Stimulated activated naive CD4-positive, alpha-beta T cell treated with Interleukin-2 at 50 U/mL for 16 hours (primary cell): ENCODE measurements at regions not wholly inside any gene's neighbourhood (a gene's known extent, or its start where the extent isn't known, plus 50 kb on each side); places are given as distances from the start of the nearest gene placed in this dataset.

Experiments used
- DNase-seq: peaks from one replicate; lab custom pipeline; 2025; lab: John Stamatoyannopoulos, UW

DNA sequence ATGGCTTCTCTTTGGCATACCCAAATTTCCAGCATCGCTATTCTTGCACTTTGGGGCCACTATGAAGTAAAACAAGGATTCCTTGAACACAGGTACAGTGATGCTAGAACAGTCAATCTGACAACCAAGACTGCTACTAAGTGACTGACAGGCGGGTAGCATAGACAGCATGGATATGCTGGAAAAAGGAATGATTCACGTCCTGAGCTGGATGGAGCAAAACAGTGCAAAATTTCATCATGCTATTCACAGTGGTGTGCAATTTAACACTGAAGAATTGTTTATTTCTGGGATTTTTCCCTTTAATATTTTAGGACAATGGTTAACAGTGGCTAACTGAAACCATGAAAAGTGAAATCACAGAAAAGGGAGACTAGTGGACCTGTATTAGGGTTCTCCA is 1511.2 kb upstream of the ZEB2 start:
- DNase-seq: no peak

DNA sequence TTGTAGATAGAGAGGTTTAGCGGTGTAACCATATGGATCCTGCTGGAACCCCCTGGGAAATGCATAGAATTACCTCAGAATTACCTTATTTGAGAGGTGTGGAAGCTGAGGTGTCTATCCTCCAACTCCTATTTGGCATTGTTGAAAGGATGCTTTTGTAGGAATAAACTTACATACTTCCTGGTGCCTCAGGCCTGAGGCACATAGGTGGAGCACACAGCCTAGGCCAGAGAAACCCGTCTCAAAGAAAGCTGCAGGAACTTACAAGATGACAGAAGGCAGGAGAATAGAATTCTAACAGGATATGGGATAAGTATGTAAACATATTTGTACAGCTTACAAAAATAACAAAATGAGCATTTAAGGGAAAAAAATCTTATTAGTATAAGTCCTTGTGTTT is 1507.2 kb upstream of the ZEB2 start:
- no peak for DNase-seq

DNA sequence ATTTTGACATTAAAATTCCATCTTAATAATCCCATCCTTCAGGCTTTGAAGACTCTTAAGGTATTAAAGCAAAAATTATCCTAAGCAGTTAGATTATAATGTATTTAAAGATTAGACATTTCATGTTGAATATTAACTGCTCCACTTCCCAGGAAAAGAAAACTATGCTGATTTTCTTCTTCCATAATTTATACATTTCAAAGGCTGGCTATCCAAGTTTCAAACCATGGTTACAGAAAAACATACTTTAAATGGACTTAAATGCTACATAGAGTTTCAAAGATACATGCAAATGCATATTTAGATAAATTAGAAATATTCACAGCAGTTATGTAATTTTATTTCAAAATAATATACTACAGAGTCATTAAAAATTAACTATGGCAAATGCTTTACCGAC is 1505.6 kb upstream of the ZEB2 start:
- no peak for DNase-seq

DNA sequence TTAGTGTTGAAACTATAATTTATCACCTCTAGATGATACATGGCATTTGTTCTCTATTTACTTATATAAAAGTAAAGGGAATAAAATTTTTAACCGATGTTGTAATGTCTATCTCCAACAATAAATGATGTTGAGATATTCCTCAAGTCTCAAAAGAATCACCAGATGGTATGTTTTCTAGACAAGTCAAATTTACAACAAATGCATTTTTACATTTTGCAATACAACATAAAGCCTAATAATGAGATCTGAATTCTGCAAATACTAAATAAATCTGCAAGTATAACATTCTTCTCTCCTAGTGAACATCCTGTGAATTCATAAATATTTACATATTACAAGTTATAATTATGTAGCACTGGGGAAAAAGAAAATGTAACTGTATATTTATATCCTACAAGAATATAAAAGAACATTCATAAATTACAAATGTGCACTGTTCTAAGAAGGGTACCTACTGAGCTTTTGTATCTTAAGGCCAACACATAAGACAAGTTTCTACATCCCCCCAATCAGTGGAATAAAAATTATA is 1504.4 kb upstream of the ZEB2 start:
- DNase-seq: no peak

DNA sequence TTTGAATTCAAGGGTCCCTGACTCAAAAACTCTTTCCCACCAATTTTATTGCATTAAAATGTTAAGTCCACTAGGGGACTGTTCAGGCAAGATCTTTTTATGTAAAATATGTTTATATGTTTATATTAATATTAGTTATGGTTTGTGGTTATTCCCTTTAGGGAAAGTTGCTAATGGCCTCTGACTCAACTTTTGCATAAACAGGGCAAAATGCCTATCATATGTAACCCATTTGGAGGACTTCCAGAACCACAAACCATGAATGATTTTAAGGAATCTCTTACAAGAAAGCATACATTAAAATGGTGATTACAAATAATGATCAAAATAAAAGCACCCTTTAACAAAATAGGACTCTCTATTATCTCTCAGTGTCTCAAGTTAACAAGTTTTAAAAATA is 1484.5 kb upstream of the ZEB2 start:
- DNase-seq: no peak

DNA sequence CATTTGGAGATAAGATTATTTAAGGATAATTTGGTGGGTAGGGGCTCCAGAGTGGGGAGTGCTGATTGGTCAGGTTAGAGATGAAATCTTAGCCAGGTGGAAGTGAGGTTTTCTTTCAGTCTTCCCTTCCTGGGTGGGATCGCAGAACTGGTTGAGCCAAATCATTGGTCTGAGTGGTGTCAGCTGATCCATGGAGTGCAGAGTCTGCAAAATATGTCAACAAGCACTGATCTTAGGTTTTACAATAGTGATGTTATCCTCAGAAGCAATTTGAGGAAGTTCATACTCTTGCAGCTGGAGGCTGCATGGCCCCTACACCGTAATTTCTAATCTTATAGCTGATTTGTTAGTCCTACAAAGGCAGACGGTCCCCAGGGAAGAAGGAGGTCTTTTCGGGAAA is 1483.4 kb upstream of the ZEB2 start:
- DNase-seq: no peak

DNA sequence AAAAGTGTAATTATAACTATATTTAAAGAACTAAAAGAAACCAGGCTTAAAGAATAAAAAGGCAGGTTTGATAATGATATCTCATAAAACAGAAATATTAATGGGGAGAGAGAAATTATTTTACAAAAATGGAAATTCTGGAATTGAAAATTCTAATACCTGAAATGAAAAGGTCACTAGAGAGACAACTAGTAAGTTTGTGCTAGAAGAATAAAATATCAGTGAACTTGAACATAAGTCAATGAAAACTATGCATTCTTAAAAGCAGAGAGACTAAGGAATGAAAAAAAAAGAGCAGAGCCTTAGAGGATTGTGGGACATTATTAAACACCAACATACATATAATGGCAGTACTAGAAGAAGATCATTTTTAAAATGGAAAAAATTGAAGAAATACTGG is 1475.0 kb upstream of the ZEB2 start:
- DNase-seq: no peak

DNA sequence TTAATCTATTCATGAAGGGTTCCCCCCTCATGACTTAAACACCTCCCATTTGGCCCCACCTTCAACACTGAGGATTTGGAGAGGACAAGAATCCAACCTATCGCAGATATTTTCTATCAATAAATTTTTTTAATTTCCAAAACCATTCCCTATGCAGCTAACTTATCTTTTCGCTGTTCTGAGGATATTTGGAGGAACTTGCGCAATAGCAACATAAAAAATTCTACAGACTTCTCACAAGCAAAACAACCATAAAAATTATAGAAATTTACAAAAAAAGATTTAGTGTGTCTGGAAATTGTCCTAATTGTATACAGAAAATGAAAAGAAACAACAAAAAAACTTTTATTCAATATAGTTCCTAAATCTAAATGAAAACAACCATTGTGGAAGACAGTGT is 1472.7 kb upstream of the ZEB2 start:
- DNase-seq: no peak

DNA sequence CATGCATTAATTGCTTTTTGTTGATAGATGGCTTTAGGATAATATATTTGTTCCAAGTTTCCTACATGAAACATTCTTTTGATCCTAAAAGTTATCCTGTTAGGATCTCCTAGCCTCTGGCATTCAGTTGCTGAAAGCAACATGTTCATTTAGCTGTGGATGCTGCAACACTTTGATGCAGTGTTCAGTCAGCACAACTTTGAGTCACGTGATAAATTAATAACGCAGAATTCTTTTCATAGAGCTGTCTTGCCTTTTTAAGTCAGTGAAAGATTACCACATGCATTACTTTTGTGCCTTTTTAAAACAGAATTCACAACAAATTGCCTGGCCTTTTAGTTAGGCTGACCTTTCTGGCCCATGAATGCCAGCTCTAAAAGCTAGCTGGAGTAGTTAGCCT is 1467.9 kb upstream of the ZEB2 start:
- no peak for DNase-seq

DNA sequence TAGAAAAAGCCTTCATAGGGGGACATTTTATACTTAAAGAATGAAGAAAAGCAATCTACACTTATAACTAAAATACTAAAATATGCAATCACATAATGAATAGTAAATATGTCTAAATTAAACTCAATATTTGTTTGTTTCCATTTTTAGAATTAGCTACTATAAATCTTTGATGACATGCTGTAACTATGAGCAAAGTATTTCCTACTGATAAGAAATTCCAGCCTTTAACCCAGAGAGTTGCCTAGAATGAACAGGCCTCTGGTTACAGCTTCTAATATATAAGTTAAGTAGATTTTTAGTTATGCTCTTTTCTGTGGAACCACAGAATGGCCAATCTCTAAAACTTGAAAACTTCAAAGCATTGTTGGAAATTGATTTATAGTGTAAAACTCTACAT is 1465.6 kb upstream of the ZEB2 start:
- no peak for DNase-seq

DNA sequence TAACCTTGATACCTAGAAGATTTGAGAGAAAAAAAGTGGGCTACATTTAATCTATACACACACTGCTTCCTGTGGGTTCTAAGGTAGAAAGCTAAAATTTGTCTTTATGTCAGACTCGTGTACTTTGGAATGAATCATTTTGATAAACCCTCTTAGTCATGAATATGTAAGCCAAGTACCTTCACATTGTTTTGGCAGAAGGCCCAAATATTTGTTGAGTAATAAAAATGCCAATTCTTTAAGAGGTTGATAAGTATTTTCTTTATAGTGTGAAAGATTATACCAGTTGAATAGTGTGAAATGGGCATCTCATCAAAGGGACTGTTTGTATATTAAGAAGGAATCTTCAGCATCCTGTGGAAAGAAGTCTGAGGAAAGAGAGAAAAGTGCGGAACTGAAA is 1464.7 kb upstream of the ZEB2 start:
- DNase-seq: no peak

DNA sequence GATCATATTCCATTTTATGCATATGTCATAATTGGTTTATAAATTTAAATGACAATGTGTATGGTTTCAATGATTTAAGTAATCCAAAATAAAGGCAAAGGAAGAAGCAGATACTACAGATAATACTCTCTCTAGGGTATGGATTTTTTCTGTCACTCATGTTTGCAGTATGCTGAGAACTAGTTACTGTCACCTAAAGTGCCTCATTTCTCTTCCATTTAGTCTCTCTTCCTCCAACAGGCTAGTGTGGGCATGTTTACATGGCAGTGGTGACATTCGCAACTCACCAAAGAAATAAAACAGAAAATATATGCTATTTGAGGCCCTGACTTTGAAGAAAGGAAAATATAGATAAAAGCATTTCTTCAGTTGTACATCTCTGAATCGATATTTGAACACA is 1460.4 kb upstream of the ZEB2 start:
- no peak for DNase-seq

DNA sequence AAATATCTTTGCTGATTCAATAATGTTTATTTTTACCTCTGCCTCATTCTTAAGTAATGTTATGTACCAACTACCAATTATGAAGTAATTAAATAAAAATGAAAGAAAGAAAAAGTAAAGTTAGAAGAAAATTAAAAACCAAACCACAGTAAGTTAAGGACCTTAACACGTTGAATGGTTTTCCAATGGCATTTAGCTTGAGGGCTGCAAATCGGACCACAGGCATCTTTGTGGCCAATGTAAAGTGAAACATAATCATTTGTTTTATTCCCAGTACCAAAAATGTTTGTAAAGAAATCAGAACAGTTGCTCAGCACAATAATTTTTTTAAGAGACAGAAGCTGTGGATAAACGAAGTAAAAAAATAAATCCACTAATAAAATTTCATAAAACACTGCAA is 1455.5 kb upstream of the ZEB2 start:
- DNase-seq: no peak

DNA sequence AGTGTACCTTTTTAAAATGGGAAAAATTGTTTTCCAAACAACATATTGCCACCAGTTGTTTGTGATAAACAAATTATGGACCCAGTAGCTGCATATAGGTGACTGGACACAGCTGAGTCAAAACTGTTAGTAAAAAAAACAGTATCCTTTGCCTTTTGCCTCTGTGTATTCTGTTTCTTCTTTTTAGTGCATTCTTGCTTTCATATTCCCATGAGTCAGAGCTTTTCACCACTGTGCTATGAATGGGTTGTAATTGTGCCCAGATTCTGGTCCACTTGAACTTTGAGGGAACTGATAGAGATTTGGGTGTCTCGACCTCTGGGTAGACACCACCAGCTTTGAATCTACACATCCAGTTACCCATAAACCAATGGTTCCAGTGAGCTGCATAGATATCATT is 1441.9 kb upstream of the ZEB2 start:
- no peak for DNase-seq

DNA sequence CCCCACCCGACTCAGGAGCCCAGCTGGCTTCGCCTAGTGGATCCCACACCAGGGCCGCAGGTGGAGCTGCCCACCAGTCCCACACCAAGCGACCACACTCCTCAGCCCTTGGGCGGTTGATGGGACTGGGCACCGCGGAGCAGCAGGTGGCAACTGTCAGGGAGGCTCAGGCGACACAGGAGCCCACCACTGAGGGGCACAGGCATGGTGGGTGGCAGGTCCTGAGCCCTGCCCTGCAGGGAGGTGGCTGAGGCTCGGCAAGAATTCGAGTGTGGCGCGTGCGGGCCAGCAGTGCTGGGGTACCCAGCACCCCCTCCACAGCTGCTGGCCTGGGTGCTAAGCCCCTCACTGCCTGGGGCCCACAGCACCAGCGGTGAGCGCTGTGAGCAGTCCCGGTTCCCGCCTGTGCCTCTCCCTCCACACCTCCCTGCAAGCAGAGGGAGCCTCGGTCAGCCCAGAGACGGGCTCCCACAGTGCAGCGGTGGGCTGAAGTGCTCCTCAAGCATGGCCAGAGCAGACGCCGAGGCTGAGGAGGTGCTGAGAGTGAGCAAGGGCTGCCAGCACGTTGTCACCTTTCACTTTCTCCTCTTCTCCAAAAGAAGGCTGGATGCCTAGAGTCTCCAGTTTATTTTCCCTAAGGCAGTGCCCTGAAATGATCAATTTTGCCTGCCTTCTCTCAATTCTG is 1440.7 kb upstream of the ZEB2 start:
- DNase-seq: no peak

DNA sequence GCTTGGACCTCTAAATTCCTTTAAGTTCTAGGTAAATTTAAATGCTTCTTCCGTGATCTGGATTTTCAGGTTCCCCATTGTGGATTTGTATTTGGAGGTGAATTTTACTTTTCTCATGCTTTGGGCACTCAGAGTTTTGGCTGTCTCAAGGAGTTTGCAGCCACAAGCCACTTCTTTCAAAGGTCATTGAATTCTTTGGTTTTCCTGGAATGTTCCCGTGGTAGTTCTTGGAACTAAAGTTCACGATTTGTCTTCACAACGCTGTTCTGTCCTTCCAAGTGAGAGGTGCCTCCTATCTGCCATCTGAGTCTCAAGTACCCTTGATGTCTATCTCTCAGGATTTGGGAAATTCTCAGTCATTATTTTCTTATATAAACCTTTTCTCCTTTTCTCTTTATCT is 1438.7 kb upstream of the ZEB2 start:
- DNase-seq: no peak

DNA sequence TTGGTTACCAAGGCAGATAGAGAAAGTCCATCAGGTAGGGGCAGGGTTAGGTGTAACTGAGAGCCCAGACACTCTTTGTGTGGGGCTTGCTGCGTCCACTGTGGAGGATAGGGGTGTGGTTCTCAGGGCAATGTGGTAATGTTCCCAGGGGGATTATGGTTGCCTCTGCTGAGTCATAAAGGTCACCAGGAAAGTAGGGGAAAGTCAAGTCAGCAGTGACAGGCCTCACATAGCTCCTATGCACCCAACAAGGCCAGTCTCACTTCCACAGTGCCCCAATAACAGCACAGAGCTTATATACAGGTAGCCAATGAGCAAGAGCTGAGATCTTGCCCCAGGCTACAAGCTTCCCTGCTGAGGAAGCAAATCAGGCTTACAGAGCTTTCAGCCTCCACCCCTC is 1438.0 kb upstream of the ZEB2 start:
- DNase-seq: no peak

DNA sequence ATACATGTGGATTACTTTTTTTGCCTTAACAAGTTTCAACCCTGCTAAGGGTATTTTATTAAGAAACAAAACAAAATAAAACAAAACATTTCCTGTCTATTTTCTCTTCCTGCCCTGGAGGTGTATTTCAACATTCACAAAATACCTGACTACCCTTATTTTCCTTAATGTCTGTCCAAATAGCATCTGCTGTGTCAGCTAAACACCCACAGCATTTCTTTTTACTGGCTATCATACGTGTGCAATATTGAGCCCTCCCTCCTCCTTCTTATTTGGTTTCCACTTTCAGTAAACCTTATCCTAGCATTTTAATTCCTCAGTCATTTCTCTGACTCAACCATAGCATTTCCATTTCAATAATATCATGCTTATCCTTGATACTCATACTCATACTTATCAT is 1420.0 kb upstream of the ZEB2 start:
- no peak for DNase-seq

DNA sequence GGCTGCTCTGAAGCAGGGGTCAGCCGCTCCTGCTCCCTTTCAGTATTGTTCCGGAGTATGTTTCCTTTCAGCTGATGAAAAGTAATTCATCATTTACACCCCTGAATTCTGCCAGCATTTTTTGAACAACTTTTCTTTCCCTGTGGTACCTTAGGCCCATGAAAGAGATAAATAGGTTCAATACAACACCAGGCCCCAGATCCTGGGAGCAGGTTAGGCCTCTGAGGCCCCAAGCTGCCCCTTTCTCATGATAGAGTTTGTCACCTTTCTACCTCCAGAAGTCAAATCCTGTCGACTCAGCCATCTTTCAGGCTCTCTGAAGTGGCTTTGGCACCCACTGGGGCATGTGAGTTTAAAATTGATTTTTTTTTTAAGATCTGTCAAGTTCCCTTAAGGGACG is 1415.1 kb upstream of the ZEB2 start:
- no peak for DNase-seq

DNA sequence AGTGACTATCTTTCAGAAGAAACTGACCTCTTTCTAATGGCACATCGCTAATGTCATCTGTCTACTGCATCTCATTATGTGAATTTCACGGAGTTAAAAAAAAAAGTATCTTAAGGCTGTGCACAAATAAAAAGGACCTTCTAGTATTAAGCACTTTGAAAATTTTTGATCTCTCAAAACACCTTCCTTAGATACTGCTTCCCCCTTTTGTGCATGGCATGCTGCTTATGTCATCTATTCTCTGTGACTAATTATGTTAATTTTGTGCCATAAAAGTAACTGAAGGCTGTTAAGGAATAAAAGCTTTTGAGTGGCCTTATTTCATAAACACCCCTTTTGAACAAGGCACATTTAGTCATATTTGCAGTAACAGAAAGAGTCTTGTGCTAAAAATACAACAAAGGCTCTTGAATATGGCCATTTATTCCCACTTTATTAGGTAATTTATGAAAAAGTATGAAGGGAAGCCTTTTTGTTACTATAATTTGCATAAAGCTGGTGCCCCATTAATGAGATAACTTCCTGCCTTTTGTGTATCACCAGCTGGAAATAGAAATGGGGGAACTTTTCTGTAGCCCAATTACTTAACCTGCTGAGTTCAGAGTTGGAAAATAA is 1412.0 kb upstream of the ZEB2 start:
- no peak for DNase-seq

DNA sequence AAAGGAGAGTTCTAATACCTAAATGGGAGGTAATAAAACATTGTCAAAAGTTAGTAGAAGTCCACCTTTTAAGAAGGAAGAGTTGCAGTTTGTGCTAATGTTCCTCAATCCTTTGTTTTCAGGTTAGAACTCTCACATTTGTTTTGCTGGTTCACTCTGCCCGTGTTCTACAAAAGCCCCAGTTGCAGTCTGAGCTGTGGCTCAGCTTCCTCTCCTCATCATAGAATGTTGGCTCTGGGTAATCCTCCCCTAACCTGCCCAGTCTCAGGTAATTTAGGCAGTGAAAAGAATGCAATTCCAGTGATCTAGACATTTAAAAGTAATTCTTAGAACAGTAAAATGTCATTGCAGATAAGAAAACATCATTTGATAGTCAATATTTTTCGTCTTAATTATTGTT is 1410.4 kb upstream of the ZEB2 start:
- DNase-seq: no peak

DNA sequence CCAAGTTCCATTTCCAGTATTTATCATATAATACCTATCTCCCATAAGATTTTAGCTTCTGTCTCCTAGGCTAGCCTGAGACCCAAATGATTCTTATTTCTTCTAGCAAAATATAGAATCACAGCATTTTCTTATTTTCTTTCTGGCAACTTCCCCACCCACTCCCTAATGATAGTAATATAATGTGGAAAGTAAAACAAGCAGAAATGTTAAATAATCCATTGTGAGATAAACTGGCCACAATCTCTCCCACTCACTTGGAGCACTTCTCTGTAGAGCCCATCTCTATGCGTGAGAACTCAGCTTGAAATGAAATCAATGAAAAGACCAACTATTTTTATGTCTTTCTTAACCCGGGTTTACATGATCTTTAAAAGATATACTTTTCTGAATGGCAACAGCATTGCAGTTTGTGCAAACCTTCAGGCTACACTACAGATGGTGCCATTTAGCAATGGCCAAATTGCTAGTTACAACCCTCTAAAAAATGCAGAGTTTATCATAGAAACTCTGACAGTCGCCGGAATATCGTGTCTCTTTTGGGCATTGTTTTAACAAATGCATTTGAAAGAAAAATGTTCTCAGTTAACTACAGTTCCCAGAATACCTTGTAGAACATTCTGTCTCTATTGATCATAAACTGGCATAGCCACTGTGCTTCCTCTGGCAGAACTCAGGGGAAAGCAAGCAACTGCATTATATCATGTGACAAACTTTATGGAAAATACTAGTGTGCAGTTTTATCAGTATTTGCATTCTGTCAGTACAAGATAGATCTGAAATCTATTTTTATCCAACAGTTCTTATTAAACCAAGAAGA is 1407.4 kb upstream of the ZEB2 start:
- DNase-seq: no peak

DNA sequence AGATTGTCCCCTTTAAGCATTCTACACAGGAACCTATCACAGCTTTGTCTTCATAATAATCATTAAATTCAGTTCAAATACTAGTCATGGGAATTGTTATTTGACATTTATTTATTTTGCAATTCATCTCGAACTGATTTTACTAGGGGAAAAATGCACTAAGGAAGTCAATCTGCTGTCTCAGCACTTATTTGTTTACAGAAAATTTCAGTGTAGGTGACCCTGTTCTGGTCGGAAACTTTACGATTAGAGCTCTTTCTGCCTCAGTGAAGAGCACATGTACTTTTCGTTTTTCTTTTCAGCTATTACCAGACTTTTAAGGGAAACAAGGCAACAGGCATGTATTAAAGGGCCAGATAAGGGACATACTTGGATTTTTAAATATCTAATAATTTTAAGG is 1405.7 kb upstream of the ZEB2 start:
- DNase-seq: no peak
